Spleen (tissue), 11 donors: ENCODE measurements at regions not wholly inside any gene's neighbourhood (a gene's known extent, or its start where the extent isn't known, plus 50 kb on each side); places are given as distances from the start of the nearest gene placed in this dataset.
A peak's percentile ranks its signal among the peaks of the same experiment; 100 is the strongest.

Experiments used
- DNase-seq: peaks from one replicate; pipeline ENCODE4 v3.0.0-alpha.2; 2020
- H3K27ac ChIP-seq, 8 donors: fragments of 200-600 bp; sonication (generic) in 7 of 8; 1 replicate in 4 of 8; 2 replicates in 4 of 8; pipeline versions ENCODE4 v1.5.0 to v1.8.0; 2016 to 2021; ENCODE audit warnings: inconsistent platforms in 4 of 8, mild to moderate bottlenecking in 4 of 8, moderate library complexity in 1 of 8
- H3K27me3 ChIP-seq, 7 donors: fragments of 200-600 bp; sonication (generic) in 6 of 7; replicated peaks in 1 of 7; 1 replicate in 4 of 7; 2 replicates in 3 of 7; pipeline versions ENCODE4 v1.5.0 to v1.8.0; 2016 to 2021; ENCODE audit warnings: inconsistent platforms in 3 of 7, mild to moderate bottlenecking in 1 of 7
- H3K36me3 ChIP-seq, 6 donors: fragments of 200-600 bp; sonication (generic) in 5 of 6; 1 replicate in 4 of 6; 2 replicates in 2 of 6; pipeline versions ENCODE4 v1.5.0 to v1.8.0; 2016 to 2021; ENCODE audit warnings: inconsistent platforms in 2 of 6
- H3K4me1 ChIP-seq, 6 donors: fragments of 200-600 bp; sonication (generic) in 5 of 6; 1 replicate in 3 of 6; 2 replicates in 3 of 6; pipeline versions ENCODE4 v1.5.0 to v1.8.0; 2016 to 2021; ENCODE audit warnings: inconsistent platforms in 3 of 6
- H3K4me3 ChIP-seq, 8 donors: fragments of 200-600 bp; sonication (generic) in 7 of 8; 1 replicate in 4 of 8; 2 replicates in 4 of 8; pipeline versions ENCODE4 v1.5.0 to v1.8.0; 2016 to 2021; ENCODE audit warnings: inconsistent platforms in 4 of 8, mild to moderate bottlenecking in 4 of 8, moderate library complexity in 2 of 8
- H3K9me3 ChIP-seq, 8 donors: fragments of 200-600 bp; sonication (generic) in 7 of 8; 1 replicate in 4 of 8; 2 replicates in 4 of 8; pipeline versions ENCODE4 v1.5.0 to v1.8.0; 2016 to 2021; ENCODE audit warnings: inconsistent platforms in 4 of 8
- CTCF ChIP-seq, 11 experiments: fragments of 200-600 bp in 7 of 11; fragments of 450-650 bp in 4 of 11; sonication (generic) in 4 of 11; IDR thresholded peaks in 8 of 11; conservative IDR thresholded peaks in 3 of 11; 1 replicate in 7 of 11; 2 replicates in 4 of 11; pipeline versions ENCODE4 v1.4.0 to v1.8.0; 2016 to 2021; ENCODE audit warnings: antibody characterized with exemption in 11 of 11, inconsistent platforms in 4 of 11, mild to moderate bottlenecking in 1 of 11
- POLR2A ChIP-seq, 3 donors: fragments of 450-650 bp; IDR thresholded peaks; one replicate each; pipeline ENCODE4 v1.5.1; 2017; ENCODE audit warnings: antibody characterized with exemption in 3 of 3, mild to moderate bottlenecking in 1 of 3
- POLR2AphosphoS5 ChIP-seq, 3 donors: sonication (generic); formaldehyde crosslinking; IDR thresholded peaks; one replicate each; pipeline ENCODE4 v1.5.1; 2017; ENCODE audit warnings: antibody characterized with exemption in 3 of 3
- WGBS, 5 donors: extraction: QIAGEN DNeasy Blood & Tissue Kit in 3 of 5; methylation state at CpG; one replicate each; pipeline versions ENCODE4 v1.1.5 to v1.1.7; 2013 to 2018; 5-methylcytosine and 5-hydroxymethylcytosine counted together
- intact Hi-C: fragments of 100-400 bp; cut with DNase I; formaldehyde crosslinking; loops from one replicate; pipeline ENCODE4 v1.15.0; 2023; ENCODE audit warnings: low total_unique reads
- donor health status: healthy with polysubstance abuse.
- donor health status: DM: no; HTN: no; CAD: no; lungs with moderate emphysema.
- donor health status: DM: no; HTN: no; CAD: no.
- donor health status: Bipolar disorder and iron deficiency.
- donor health status: healthy.
- donor health status: DM: no; HTN: no; CAD: no.
- donor health status: DM: yes; HTN: yes; CAD: no.

GRCh38 chr12:107318556-107318805 is 225.1 kb upstream of the CRY1 start:
- H3K4me1 ChIP-seq, result peaks cover 18 to 59% (median 44%) of the 10 kb centered on the region in 6 donors
- H3K27ac ChIP-seq, result peak overlapping the region in 1 of 8 donors; percentile 27
- TF ChIP-seq CTCF (IDR thresholded peaks at IDR 0.05 in 8 of 11, conservative IDR thresholded peaks at IDR 0.05 in 3 of 11) (no peak), POLR2AphosphoS5 (IDR thresholded peaks at IDR 0.05) (no peak)
- no peaks in the 10 kb centered on the region for H3K36me3 ChIP-seq
- intact Hi-C loops, result no loop called here
- H3K27me3 ChIP-seq, result peaks cover 0 to 81% (median 44%) of the 10 kb centered on the region in 7 donors
- DNase-seq, result no peak
- no peaks in the 10 kb centered on the region for H3K9me3 ChIP-seq
- H3K4me3 ChIP-seq, result peak overlapping the region; percentile 5 to 73 (median 48)
- 0 to 3% (median 1%) methylated on average over 9 to 19 of the region's 19 CpGs for WGBS, 5 donors

GRCh38 chr12:107318806-107319532 is 225.6 kb upstream of the CRY1 start:
- DNase-seq, result peak; percentile 74
- WGBS, 5 donors, result 0 to 3% (median 1%) methylated on average over 8 to 72 of the region's 72 CpGs
- H3K4me1 ChIP-seq, result peaks cover 18 to 59% (median 44%) of the 10 kb centered on the region in 6 donors

GRCh38 chr12:107319533-107320032 is 226.2 kb upstream of the CRY1 start:
- intact Hi-C loops, result no loop called here
- DNase-seq, result peak; percentile 73
- WGBS, 5 donors, result 0 to 4% (median 1%) methylated on average over 15 to 60 of the region's 60 CpGs
- peak overlapping the region; percentile 22 to 73 (median 48) for H3K4me3 ChIP-seq
- peak overlapping the region in 3 of 8 donors; percentile 30 to 69 (median 63) for H3K27ac ChIP-seq
- no peaks in the 10 kb centered on the region for H3K36me3 ChIP-seq
- TF ChIP-seq POLR2AphosphoS5 (IDR thresholded peaks at IDR 0.05), result no peak
- no peak for TF ChIP-seq CTCF (IDR thresholded peaks at IDR 0.05 in 8 of 11, conservative IDR thresholded peaks at IDR 0.05 in 3 of 11)
- no peak for TF ChIP-seq POLR2A (IDR thresholded peaks at IDR 0.05)
- H3K4me1 ChIP-seq, result peaks cover 18 to 59% (median 44%) of the 10 kb centered on the region in 6 donors
- H3K27me3 ChIP-seq, result peaks cover 0 to 88% (median 44%) of the 10 kb centered on the region in 7 donors
- no peaks in the 10 kb centered on the region for H3K9me3 ChIP-seq

More at GRCh38 chr12:107318806-107319532, 225.6 kb upstream of the CRY1 start:
- Histone ChIP-seq H3K9me3 (no peaks in the 10 kb centered on the region), H3K27ac (peak overlapping the region in 2 of 8 donors; percentile 63 to 69), H3K4me3 (peak overlapping the region; percentile 5 to 73 (median 48)), H3K36me3 (no peaks in the 10 kb centered on the region), H3K27me3 (peaks cover 0 to 86% (median 44%) of the 10 kb centered on the region in 7 donors)
- intact Hi-C loops, result no loop called here
- TF ChIP-seq POLR2A (IDR thresholded peaks at IDR 0.05), result no peak
- TF ChIP-seq POLR2AphosphoS5 (IDR thresholded peaks at IDR 0.05), result no peak
- TF ChIP-seq CTCF (IDR thresholded peaks at IDR 0.05 in 8 of 11, conservative IDR thresholded peaks at IDR 0.05 in 3 of 11), result no peak
